ENCODE measurements at regions not wholly inside any gene's neighbourhood (a gene's known extent, or its start where the extent isn't known, plus 50 kb on each side); places are given as distances from the start of the nearest gene placed in this dataset.

DNA sequence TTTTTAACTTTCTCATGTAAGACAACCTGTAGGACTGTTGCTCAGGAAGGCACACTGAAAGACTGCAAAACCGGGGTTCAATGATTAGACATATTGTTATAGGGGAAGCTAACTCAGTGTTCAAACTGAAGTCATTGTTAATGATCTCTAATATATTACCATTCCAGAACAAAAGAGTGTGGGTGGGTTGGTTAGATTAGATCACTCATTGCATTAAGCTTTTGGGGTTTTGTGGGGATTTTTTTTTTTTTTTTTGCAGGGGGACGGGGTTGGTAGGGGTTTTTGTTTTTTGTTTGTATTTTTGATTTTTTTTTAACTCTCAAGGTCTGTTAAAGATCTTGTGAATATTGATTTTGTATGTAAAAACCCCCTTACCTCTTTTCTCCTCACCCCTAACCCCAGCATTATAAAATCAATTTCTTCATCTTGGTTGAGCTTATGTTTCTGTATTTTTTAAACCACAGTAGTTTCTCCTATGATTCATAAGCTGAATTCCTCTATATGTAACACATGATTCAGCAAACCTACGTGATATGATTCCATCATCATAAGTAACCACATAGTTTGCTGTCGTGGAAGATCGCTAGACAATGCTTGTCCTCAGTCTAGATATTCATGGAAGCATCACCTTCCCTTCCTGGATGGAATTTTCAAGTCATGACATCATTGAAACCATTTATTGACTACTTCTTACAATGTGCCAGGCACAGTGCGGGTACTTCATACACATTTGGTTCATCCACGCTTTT is 544.1 kb upstream of the MDFIC2 start:
- intact Hi-C loops (cut with DNase I) = no loop called here
- Histone ChIP-seq H3K4me3 (replicated peaks in 1 of 3) (no peak overlapping the region), H3K27ac (no peak overlapping the region), H3K4me1 (no peaks in the 10 kb centered on the region), H3K36me3 (no peaks in the 10 kb centered on the region), H3K9me3 (no peaks in the 10 kb centered on the region), H3K27me3 (no peaks in the 10 kb centered on the region)
- WGBS, 2 donors = 91 to 96% methylated on average over 7 of the region's 7 CpGs
- TF ChIP-seq, protein P1, sequence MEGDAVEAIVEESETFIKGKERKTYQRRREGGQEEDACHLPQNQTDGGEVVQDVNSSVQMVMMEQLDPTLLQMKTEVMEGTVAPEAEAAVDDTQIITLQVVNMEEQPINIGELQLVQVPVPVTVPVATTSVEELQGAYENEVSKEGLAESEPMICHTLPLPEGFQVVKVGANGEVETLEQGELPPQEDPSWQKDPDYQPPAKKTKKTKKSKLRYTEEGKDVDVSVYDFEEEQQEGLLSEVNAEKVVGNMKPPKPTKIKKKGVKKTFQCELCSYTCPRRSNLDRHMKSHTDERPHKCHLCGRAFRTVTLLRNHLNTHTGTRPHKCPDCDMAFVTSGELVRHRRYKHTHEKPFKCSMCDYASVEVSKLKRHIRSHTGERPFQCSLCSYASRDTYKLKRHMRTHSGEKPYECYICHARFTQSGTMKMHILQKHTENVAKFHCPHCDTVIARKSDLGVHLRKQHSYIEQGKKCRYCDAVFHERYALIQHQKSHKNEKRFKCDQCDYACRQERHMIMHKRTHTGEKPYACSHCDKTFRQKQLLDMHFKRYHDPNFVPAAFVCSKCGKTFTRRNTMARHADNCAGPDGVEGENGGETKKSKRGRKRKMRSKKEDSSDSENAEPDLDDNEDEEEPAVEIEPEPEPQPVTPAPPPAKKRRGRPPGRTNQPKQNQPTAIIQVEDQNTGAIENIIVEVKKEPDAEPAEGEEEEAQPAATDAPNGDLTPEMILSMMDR (IDR thresholded peaks at IDR 0.05) = no peak
- no peak for TF ChIP-seq POLR2A (IDR thresholded peaks at IDR 0.05)
- no peak for DNase-seq

DNA sequence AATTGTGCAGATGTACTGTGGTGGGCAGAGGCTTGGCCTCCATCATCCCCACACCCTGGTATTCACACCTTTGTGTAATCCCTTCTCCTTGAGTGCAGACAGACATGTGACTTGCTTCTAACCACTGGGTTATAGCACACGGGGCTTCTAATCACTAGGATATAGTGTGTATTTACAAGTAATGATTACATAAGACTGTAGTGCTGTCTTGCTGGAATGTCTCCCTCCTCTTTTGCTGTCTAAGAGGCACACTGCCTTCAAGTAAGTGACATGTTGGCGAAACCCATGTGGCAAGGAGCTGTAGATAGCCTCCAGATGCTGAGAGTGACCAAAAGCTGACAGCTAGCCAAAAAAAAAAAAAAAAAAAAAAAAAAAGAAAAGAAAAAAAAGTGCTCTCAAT is 542.7 kb upstream of the MDFIC2 start:
- 71 to 90% methylated on average over 2 of the region's 2 CpGs for WGBS, 2 donors
- TF ChIP-seq POLR2A (IDR thresholded peaks at IDR 0.05) = no peak
- TF ChIP-seq, protein P1 (IDR thresholded peaks at IDR 0.05) = no peak
- Histone ChIP-seq H3K36me3 (no peaks in the 10 kb centered on the region), H3K4me3 (replicated peaks in 1 of 3) (no peak overlapping the region), H3K27ac (no peak overlapping the region), H3K4me1 (peaks cover 3 to 9% of the 10 kb centered on the region in 2 donors), H3K9me3 (no peaks in the 10 kb centered on the region), H3K27me3 (no peaks in the 10 kb centered on the region)
- intact Hi-C loops (cut with DNase I) = no loop called here
- DNase-seq = no peak

DNA sequence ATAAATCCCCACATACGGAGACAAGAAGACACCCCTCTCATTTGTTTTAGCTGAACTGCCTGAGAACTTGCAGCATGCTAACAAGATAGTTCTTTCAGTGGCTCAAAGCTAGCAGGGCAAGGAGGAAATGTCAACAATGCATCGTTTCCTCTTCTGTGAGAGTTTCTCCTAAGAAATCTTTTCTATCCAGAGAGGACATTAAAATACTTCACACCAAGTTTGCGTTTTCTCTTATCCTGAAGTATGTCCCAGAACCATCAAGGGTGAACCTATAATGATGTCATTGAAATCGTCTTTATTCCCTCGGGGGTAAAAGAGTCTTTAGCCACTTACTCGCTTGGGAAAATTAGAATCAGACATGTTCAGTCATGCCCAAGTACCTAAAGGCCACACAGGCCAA is 541.7 kb upstream of the MDFIC2 start:
- Histone ChIP-seq H3K27ac (no peak overlapping the region), H3K4me1 (peaks cover 8 to 16% of the 10 kb centered on the region in 2 donors), H3K36me3 (no peaks in the 10 kb centered on the region), H3K27me3 (no peaks in the 10 kb centered on the region), H3K4me3 (replicated peaks in 1 of 3) (no peak overlapping the region), H3K9me3 (no peaks in the 10 kb centered on the region)
- DNase-seq = no peak
- TF ChIP-seq POLR2A (IDR thresholded peaks at IDR 0.05) = no peak
- TF ChIP-seq, protein P1 (IDR thresholded peaks at IDR 0.05) = no peak
- WGBS, 2 donors = 52 to 60% methylated on average over 6 of the region's 6 CpGs
- intact Hi-C loops (cut with DNase I) = no loop called here

DNA sequence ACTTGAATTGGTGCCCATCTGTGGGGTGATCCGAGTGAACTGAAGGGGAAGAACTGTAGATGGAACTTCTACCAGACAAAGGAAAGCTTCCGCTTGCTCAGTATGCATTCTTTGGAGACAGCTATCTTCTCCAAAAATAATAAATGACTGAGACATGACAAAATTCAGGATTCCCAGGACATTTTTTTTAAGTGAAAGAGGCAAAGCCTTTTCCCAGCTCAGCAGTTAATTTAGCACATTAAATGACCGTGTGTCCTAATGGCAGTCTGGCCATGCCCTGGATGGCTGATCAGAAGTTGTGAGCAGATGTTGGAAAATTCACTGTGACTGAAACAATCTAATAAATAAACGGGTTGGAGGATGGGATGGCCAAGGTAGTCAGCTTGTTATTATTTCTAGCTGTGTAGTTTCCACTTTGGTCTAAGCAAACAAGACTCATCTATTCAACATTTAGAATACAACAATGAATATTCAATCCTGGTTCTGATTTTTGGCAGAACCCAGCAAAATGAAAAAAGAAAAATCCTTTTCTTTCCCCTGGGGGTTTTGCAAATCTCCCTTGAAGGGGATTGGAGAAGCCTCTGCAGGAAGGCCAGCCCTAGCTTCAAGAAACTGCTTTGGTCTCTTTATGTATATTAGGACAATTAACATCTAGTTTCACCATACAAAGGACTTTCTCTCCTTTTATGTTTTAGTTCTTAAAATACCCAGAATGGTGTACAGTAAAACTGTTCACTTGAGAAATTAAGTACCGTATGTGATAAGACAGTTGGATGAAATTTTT is 540.9 kb upstream of the MDFIC2 start:
- Histone ChIP-seq H3K4me3 (replicated peaks in 1 of 3) (no peak overlapping the region), H3K36me3 (no peaks in the 10 kb centered on the region), H3K9me3 (no peaks in the 10 kb centered on the region), H3K4me1 (peaks cover 8 to 16% of the 10 kb centered on the region in 2 donors), H3K27me3 (no peaks in the 10 kb centered on the region), H3K27ac (no peak overlapping the region)
- no peak for TF ChIP-seq POLR2A (IDR thresholded peaks at IDR 0.05)
- TF ChIP-seq, protein P1 (IDR thresholded peaks at IDR 0.05) = no peak
- intact Hi-C loops (cut with DNase I) = no loop called here
- DNase-seq = no peak
- 72 to 74% methylated on average over 5 of the region's 5 CpGs for WGBS, 2 donors

All from thyroid gland (tissue), 4 donors.